ENCODE measurements at regions not wholly inside any gene's neighbourhood (a gene's known extent, or its start where the extent isn't known, plus 50 kb on each side); places are given as distances from the start of the nearest gene placed in this dataset.

DNA sequence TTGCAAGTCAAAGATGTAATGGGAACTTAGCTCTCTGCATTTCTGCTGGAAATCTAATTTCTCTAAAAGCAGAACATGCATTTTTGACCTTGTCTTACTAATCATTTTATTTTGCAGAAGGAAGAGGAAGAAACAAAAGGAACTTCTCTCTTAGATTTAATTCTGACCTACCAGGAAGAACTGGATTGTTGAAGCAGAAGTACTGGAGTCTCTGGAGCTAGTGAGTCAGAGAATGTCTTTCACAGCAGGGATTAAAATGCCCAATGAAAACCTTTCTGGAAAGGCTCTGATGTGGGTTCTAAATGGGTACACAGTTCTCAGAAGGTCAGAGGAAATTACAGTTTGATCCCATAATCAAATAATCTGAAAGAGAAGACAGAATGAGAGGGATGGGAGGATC lies 70.8 kb upstream of the GNG2 start:
- ATAC-seq (ENCODE audit: low read depth) (no peak), DNase-seq (no peak)
- Histone ChIP-seq H3K36me3 (replicated peaks in 1 of 2; ENCODE audit: control extremely low read depth in 1 of 2, control insufficient read depth in 1 of 2, extremely low read depth in 1 of 2, insufficient read depth in 2 of 2, low read length in 1 of 2) (no peaks in the 10 kb centered on the region), H2AFZ (ENCODE audit: insufficient read depth, low read depth, low read length, poor library complexity, severe bottlenecking) (no peak overlapping the region), H3K27me3 (replicated peaks in 1 of 4; ENCODE audit: control extremely low read depth in 1 of 4, control insufficient read depth in 3 of 4, insufficient read depth in 4 of 4, low read length in 3 of 4) (peaks cover 0 to 14% (median 3%) of the 10 kb centered on the region in 4 experiments), H3K4me3 (ENCODE audit: control extremely low read depth in 1 of 5, extremely low read depth in 1 of 5, insufficient read depth in 1 of 5, low read depth in 2 of 5, low read length in 4 of 5) (no peak overlapping the region), H3K9ac (ENCODE audit: low read length) (no peak overlapping the region), H3K4me2 (replicated peaks; ENCODE audit: low read depth, low read length, poor library complexity, severe bottlenecking) (no peak overlapping the region), H3K9me3 (ENCODE audit: control extremely low read depth in 1 of 3, control insufficient read depth in 2 of 3, insufficient read depth in 1 of 3, low read length in 2 of 3) (peaks cover 8 to 14% (median 13%) of the 10 kb centered on the region in 3 donors), H3K4me1 (ENCODE audit: control insufficient read depth in 2 of 2, insufficient read depth in 2 of 2, low read length in 2 of 2) (no peaks in the 10 kb centered on the region), H4K20me1 (ENCODE audit: control insufficient read depth, insufficient read depth, low read length, poor library complexity, severe bottlenecking) (no peaks in the 10 kb centered on the region), H3K27ac (ENCODE audit: low read length in 2 of 2) (no peak overlapping the region), H3K79me2 (ENCODE audit: control insufficient read depth, insufficient read depth, low read length) (no peaks in the 10 kb centered on the region)
- CTCF ChIA-PET, result interaction anchor here (1.0 to 1.9 kb wide), 2 partner anchors 10 to 13 kb away, joined by 3 to 8 read pairs; no protein-coding TSS in a partner anchor
- no peak overlapping the region for H3K27ac Mint-ChIP-seq
- H3K27me3 Mint-ChIP-seq, result peaks cover 37% of the 10 kb centered on the region
- intact Hi-C loops (cut with micrococcal nuclease), result loop anchor here (10.0 kb wide), 1 partner anchor 695 kb away; the partner anchor contains the start of gene TRIM9
- TF ChIP-seq EZH2 (IDR thresholded peaks at IDR 0.05; ENCODE audit: borderline replicate concordance, insufficient read depth, low read depth, low read length, poor library complexity, severe bottlenecking), result no peak
- TF ChIP-seq, protein P1, sequence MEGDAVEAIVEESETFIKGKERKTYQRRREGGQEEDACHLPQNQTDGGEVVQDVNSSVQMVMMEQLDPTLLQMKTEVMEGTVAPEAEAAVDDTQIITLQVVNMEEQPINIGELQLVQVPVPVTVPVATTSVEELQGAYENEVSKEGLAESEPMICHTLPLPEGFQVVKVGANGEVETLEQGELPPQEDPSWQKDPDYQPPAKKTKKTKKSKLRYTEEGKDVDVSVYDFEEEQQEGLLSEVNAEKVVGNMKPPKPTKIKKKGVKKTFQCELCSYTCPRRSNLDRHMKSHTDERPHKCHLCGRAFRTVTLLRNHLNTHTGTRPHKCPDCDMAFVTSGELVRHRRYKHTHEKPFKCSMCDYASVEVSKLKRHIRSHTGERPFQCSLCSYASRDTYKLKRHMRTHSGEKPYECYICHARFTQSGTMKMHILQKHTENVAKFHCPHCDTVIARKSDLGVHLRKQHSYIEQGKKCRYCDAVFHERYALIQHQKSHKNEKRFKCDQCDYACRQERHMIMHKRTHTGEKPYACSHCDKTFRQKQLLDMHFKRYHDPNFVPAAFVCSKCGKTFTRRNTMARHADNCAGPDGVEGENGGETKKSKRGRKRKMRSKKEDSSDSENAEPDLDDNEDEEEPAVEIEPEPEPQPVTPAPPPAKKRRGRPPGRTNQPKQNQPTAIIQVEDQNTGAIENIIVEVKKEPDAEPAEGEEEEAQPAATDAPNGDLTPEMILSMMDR (IDR thresholded peaks at IDR 0.05), result no peak
- H3K4me3 Mint-ChIP-seq, result no peak overlapping the region
- POLR2A ChIA-PET, result no interaction called here
- H3K9me3 Mint-ChIP-seq (ENCODE audit: insufficient read depth), result no peaks in the 10 kb centered on the region
- no peaks in the 10 kb centered on the region for H3K4me1 Mint-ChIP-seq

DNA sequence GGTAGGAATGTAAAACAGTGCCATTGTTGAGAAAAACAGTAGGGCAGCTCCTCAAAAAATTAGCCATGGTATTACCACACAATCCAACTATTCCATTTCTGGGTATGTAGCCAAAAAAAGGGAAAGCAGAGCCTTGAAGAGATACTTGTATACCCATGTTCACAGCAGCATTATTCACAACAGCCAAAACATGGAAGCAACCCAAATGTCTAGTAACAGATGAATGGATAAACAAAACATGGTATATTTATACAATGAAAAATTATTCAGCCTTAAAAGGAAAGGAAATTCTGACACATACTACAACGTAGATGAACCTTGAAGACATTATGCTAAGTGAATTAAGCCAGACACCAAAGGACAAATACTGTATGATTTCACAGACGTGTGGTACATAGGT lies 67.6 kb upstream of the GNG2 start:
- Histone ChIP-seq H3K4me2 (replicated peaks; ENCODE audit: low read depth, low read length, poor library complexity, severe bottlenecking) (no peak overlapping the region), H3K4me3 (ENCODE audit: control extremely low read depth in 1 of 5, extremely low read depth in 1 of 5, insufficient read depth in 1 of 5, low read depth in 2 of 5, low read length in 4 of 5) (no peak overlapping the region), H3K4me1 (ENCODE audit: control insufficient read depth in 2 of 2, insufficient read depth in 2 of 2, low read length in 2 of 2) (no peaks in the 10 kb centered on the region), H4K20me1 (ENCODE audit: control insufficient read depth, insufficient read depth, low read length, poor library complexity, severe bottlenecking) (no peaks in the 10 kb centered on the region), H3K27ac (ENCODE audit: low read length in 2 of 2) (no peak overlapping the region), H3K27me3 (replicated peaks in 1 of 4; ENCODE audit: control extremely low read depth in 1 of 4, control insufficient read depth in 3 of 4, insufficient read depth in 4 of 4, low read length in 3 of 4) (peaks cover 0 to 7% (median 3%) of the 10 kb centered on the region in 4 experiments), H2AFZ (ENCODE audit: insufficient read depth, low read depth, low read length, poor library complexity, severe bottlenecking) (no peak overlapping the region), H3K79me2 (ENCODE audit: control insufficient read depth, insufficient read depth, low read length) (no peaks in the 10 kb centered on the region), H3K9me3 (ENCODE audit: control extremely low read depth in 1 of 3, control insufficient read depth in 2 of 3, insufficient read depth in 1 of 3, low read length in 2 of 3) (peaks cover 0 to 1% (median 0%) of the 10 kb centered on the region in 3 donors), H3K9ac (ENCODE audit: low read length) (no peak overlapping the region), H3K36me3 (replicated peaks in 1 of 2; ENCODE audit: control extremely low read depth in 1 of 2, control insufficient read depth in 1 of 2, extremely low read depth in 1 of 2, insufficient read depth in 2 of 2, low read length in 1 of 2) (no peaks in the 10 kb centered on the region)
- H3K9me3 Mint-ChIP-seq (ENCODE audit: insufficient read depth), result no peaks in the 10 kb centered on the region
- 63% methylated on average over 1 of the region's 2 CpGs for WGBS (ENCODE audit: insufficient coverage)
- no peaks in the 10 kb centered on the region for H3K4me1 Mint-ChIP-seq
- no peak for ATAC-seq (ENCODE audit: low read depth)
- H3K27ac Mint-ChIP-seq, result no peak overlapping the region
- peaks cover 19% of the 10 kb centered on the region for H3K27me3 Mint-ChIP-seq
- POLR2A ChIA-PET, result no interaction called here
- H3K4me3 Mint-ChIP-seq, result no peak overlapping the region
- intact Hi-C loops (cut with micrococcal nuclease), result no loop called here
- CTCF ChIA-PET, result interaction anchor here (1.2 kb wide), 1 partner anchor 15 kb away, joined by 3 read pairs; no protein-coding TSS in a partner anchor
- no peak for TF ChIP-seq EZH2 (IDR thresholded peaks at IDR 0.05; ENCODE audit: borderline replicate concordance, insufficient read depth, low read depth, low read length, poor library complexity, severe bottlenecking)
- TF ChIP-seq, protein P1 (IDR thresholded peaks at IDR 0.05), result no peak
- DNase-seq, result no peak

Measured in B cell (primary cell).